ENCODE measurements at regions not wholly inside any gene's neighbourhood (a gene's known extent, or its start where the extent isn't known, plus 50 kb on each side); places are given as distances from the start of the nearest gene placed in this dataset.

GRCh38 chr9:104412238-104412637, 91.8 kb upstream of the OR13F1 start:
- no peak overlapping the region for H2BK12ac ChIP-seq (ENCODE audit: insufficient read length, low read depth, low read length)
- no peaks in the 10 kb centered on the region for H3K4me1 ChIP-seq (ENCODE audit: insufficient read depth, low read length)
- no peak overlapping the region for H2BK5ac ChIP-seq (ENCODE audit: insufficient read length, low read length)
- H2BK120ac ChIP-seq (ENCODE audit: low read depth, low read length, poor library complexity, severe bottlenecking), result no peak overlapping the region
- no peak overlapping the region for H4K8ac ChIP-seq (replicated peaks; ENCODE audit: insufficient read length, low read depth, low read length)
- no peak overlapping the region for H4K5ac ChIP-seq (ENCODE audit: insufficient read length, low read depth, low read length)
- no peak overlapping the region for H3K9ac ChIP-seq (ENCODE audit: extremely low read depth, insufficient read length, low read length)
- no peak overlapping the region for H3K56ac ChIP-seq (ENCODE audit: insufficient read length, low read depth, low read length)
- H3K27ac Mint-ChIP-seq, result no peak overlapping the region
- no peak overlapping the region for H2AFZ ChIP-seq (ENCODE audit: low read length)
- no peak overlapping the region for H2BK20ac ChIP-seq (ENCODE audit: low read depth, low read length, poor library complexity, severe bottlenecking)
- H3K4me1 Mint-ChIP-seq, result no peaks in the 10 kb centered on the region
- DNase-seq, result no peak
- H3K4me3 Mint-ChIP-seq, result no peak overlapping the region
- TF ChIP-seq CTCF (conservative IDR thresholded peaks at IDR 0.05), result no peak
- peaks cover 49 to 65% of the 10 kb centered on the region in 2 experiments for H3K9me3 Mint-ChIP-seq
- H3K9me3 ChIP-seq (ENCODE audit: control insufficient read depth, low read depth, low read length), result peaks cover 12% of the 10 kb centered on the region
- H3K79me2 ChIP-seq (ENCODE audit: insufficient read depth, low read length), result no peaks in the 10 kb centered on the region
- no peaks in the 10 kb centered on the region for H3K79me1 ChIP-seq (ENCODE audit: insufficient read depth, low read depth, low read length, poor library complexity, severe bottlenecking)
- H3K23ac ChIP-seq (ENCODE audit: insufficient read length, low read depth, low read length), result no peak overlapping the region
- no peaks in the 10 kb centered on the region; the same call in 1 of the 2 replicates for H3K27me3 Mint-ChIP-seq (ENCODE audit: low read depth)
- H3K27ac ChIP-seq (ENCODE audit: insufficient read length, low read depth, low read length), result no peak overlapping the region
- H3K23me2 ChIP-seq (ENCODE audit: insufficient read length, low read depth, low read length, poor library complexity, severe bottlenecking), result no peaks in the 10 kb centered on the region
- no peaks in the 10 kb centered on the region for H3K27me3 ChIP-seq (ENCODE audit: insufficient read depth, low read length)
- H3K36me3 Mint-ChIP-seq (ENCODE audit: insufficient read depth in 1 of 3, low read depth in 3 of 3), result peaks cover 10 to 38% (median 24%) of the 10 kb centered on the region in 3 experiments
- H4K91ac ChIP-seq (ENCODE audit: insufficient read length, low read depth, low read length), result no peak overlapping the region
- no peak overlapping the region for H2BK15ac ChIP-seq (ENCODE audit: low read depth, low read length)
- H2AK5ac ChIP-seq (ENCODE audit: insufficient read length, low read length), result no peak overlapping the region
- H3T11ph ChIP-seq (ENCODE audit: low read length), result no peak overlapping the region
- H3K4me2 ChIP-seq (ENCODE audit: insufficient read depth, insufficient read length, low read length), result no peak overlapping the region
- no peaks in the 10 kb centered on the region for H4K20me1 ChIP-seq (ENCODE audit: control insufficient read depth, insufficient read depth, insufficient read length)
- no peak overlapping the region for H3K4ac ChIP-seq (ENCODE audit: low read depth, low read length)
- H3K14ac ChIP-seq (ENCODE audit: insufficient read depth, low read length), result no peak overlapping the region
- no peak overlapping the region for H3K18ac ChIP-seq (ENCODE audit: insufficient read length, low read depth, low read length)

Data from H9 (cell line).